ENCODE measurements at regions not wholly inside any gene's neighbourhood (a gene's known extent, or its start where the extent isn't known, plus 50 kb on each side); places are given as distances from the start of the nearest gene placed in this dataset.

GRCh38 chr3:152058856-152059255 lies 185.4 kb downstream of the SUCNR1 start:
- H3K27me3 ChIP-seq (ENCODE audit: control insufficient read depth in 4 of 4, insufficient read depth in 4 of 4, low read length in 3 of 4): no peaks in the 10 kb centered on the region
- TF ChIP-seq GABPA (IDR thresholded peaks at IDR 0.05 in 1 of 2, conservative IDR thresholded peaks at IDR 0.05 in 1 of 2) (no peak), JUND (IDR thresholded peaks at IDR 0.05) (no peak), RXRA (IDR thresholded peaks at IDR 0.05) (no peak), ATF3 (IDR thresholded peaks at IDR 0.05) (no peak), YY1 (IDR thresholded peaks at IDR 0.05) (no peak), HNF4A (conservative IDR thresholded peaks at IDR 0.05) (no peak), HNF4G (IDR thresholded peaks at IDR 0.05) (no peak), RAD21 (IDR thresholded peaks at IDR 0.05) (no peak), SP1 (IDR thresholded peaks at IDR 0.05) (no peak), NR2F2 (IDR thresholded peaks at IDR 0.05) (no peak), ZBTB33 (IDR thresholded peaks at IDR 0.05) (no peak), FOXA1 (IDR thresholded peaks at IDR 0.05) (no peak), FOXA2 (IDR thresholded peaks at IDR 0.05) (no peak), EGR1 (IDR thresholded peaks at IDR 0.05; ENCODE audit: low read depth in 2 of 2) (no peak), TAF1 (conservative IDR thresholded peaks at IDR 0.05) (no peak)
- TF ChIP-seq, protein P1, sequence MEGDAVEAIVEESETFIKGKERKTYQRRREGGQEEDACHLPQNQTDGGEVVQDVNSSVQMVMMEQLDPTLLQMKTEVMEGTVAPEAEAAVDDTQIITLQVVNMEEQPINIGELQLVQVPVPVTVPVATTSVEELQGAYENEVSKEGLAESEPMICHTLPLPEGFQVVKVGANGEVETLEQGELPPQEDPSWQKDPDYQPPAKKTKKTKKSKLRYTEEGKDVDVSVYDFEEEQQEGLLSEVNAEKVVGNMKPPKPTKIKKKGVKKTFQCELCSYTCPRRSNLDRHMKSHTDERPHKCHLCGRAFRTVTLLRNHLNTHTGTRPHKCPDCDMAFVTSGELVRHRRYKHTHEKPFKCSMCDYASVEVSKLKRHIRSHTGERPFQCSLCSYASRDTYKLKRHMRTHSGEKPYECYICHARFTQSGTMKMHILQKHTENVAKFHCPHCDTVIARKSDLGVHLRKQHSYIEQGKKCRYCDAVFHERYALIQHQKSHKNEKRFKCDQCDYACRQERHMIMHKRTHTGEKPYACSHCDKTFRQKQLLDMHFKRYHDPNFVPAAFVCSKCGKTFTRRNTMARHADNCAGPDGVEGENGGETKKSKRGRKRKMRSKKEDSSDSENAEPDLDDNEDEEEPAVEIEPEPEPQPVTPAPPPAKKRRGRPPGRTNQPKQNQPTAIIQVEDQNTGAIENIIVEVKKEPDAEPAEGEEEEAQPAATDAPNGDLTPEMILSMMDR (IDR thresholded peaks at IDR 0.05; ENCODE audit: low read depth, low read length, missing input control): no peak
- TF ChIP-seq, protein P2, sequence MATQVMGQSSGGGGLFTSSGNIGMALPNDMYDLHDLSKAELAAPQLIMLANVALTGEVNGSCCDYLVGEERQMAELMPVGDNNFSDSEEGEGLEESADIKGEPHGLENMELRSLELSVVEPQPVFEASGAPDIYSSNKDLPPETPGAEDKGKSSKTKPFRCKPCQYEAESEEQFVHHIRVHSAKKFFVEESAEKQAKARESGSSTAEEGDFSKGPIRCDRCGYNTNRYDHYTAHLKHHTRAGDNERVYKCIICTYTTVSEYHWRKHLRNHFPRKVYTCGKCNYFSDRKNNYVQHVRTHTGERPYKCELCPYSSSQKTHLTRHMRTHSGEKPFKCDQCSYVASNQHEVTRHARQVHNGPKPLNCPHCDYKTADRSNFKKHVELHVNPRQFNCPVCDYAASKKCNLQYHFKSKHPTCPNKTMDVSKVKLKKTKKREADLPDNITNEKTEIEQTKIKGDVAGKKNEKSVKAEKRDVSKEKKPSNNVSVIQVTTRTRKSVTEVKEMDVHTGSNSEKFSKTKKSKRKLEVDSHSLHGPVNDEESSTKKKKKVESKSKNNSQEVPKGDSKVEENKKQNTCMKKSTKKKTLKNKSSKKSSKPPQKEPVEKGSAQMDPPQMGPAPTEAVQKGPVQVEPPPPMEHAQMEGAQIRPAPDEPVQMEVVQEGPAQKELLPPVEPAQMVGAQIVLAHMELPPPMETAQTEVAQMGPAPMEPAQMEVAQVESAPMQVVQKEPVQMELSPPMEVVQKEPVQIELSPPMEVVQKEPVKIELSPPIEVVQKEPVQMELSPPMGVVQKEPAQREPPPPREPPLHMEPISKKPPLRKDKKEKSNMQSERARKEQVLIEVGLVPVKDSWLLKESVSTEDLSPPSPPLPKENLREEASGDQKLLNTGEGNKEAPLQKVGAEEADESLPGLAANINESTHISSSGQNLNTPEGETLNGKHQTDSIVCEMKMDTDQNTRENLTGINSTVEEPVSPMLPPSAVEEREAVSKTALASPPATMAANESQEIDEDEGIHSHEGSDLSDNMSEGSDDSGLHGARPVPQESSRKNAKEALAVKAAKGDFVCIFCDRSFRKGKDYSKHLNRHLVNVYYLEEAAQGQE (IDR thresholded peaks at IDR 0.05): no peak
- TF ChIP-seq, protein P3, sequence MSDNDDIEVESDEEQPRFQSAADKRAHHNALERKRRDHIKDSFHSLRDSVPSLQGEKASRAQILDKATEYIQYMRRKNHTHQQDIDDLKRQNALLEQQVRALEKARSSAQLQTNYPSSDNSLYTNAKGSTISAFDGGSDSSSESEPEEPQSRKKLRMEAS (IDR thresholded peaks at IDR 0.05): no peak
- H3K4me3 ChIP-seq (ENCODE audit: low read depth in 1 of 3, low read length in 3 of 3): no peak overlapping the region
- no peaks in the 10 kb centered on the region for H3K36me3 ChIP-seq (ENCODE audit: control insufficient read depth in 4 of 4, insufficient read depth in 3 of 4, low read depth in 1 of 4, low read length in 3 of 4)
- H3K9me3 ChIP-seq (ENCODE audit: control insufficient read depth in 4 of 4, low read length in 3 of 4): no peaks in the 10 kb centered on the region
- H3K9ac ChIP-seq (ENCODE audit: low read depth in 1 of 2, low read length in 2 of 2): no peak overlapping the region
- 91% methylated on average over 2 of the region's 2 CpGs for WGBS
- no peaks in the 10 kb centered on the region for H3K4me1 ChIP-seq (ENCODE audit: control insufficient read depth in 4 of 4, insufficient read depth in 4 of 4, low read length in 3 of 4)
- no peak overlapping the region for H3K27ac ChIP-seq (ENCODE audit: low read depth in 1 of 2, low read length in 2 of 2)
- DNase-seq (ENCODE audit: low spot score): no peak
